ENCODE measurements at regions not wholly inside any gene's neighbourhood (a gene's known extent, or its start where the extent isn't known, plus 50 kb on each side); places are given as distances from the start of the nearest gene placed in this dataset.

GRCh38 chr18:61209801-61210200, 123.4 kb upstream of the CDH20 start:
- CTCF ChIA-PET = no interaction called here

More at GRCh38 chr18:61209801-61210200, 123.4 kb upstream of the CDH20 start:
- Histone ChIP-seq H3K56ac (ENCODE audit: extremely low read depth, insufficient read depth, low read length) (no peak overlapping the region), H4K91ac (ENCODE audit: insufficient read depth, low read depth, low read length) (no peak overlapping the region), H3K79me1 (ENCODE audit: low read depth in 1 of 2, low read length in 2 of 2) (no peaks in the 10 kb centered on the region), H3K9ac (ENCODE audit: low read depth, low read length) (no peak overlapping the region), H3K18ac (ENCODE audit: low read depth, low read length) (no peak overlapping the region), H2BK15ac (ENCODE audit: low read depth, low read length) (no peak overlapping the region), H3K4me1 (ENCODE audit: control insufficient read depth, insufficient read depth, low read length) (no peaks in the 10 kb centered on the region), H3K27me3 (ENCODE audit: control insufficient read depth, insufficient read depth, low read length) (no peaks in the 10 kb centered on the region), H2AFZ (replicated peaks; ENCODE audit: low read length, poor library complexity) (no peak overlapping the region), H2AK9ac (replicated peaks; ENCODE audit: low read depth, low read length, poor library complexity) (no peak overlapping the region), H4K8ac (ENCODE audit: low read depth in 2 of 2, low read length in 2 of 2) (no peak overlapping the region), H3K9me1 (ENCODE audit: insufficient read depth, low read length) (no peaks in the 10 kb centered on the region), H3K9me3 (ENCODE audit: control insufficient read depth, insufficient read depth, low read length) (no peaks in the 10 kb centered on the region; the same call in 1 of the 2 replicates), H3K36me3 (ENCODE audit: control insufficient read depth, insufficient read depth, low read length) (no peaks in the 10 kb centered on the region), H3K4me3 (ENCODE audit: insufficient read depth, low read depth, low read length) (no peak overlapping the region), H2BK20ac (ENCODE audit: low read depth, low read length) (no peak overlapping the region), H3K4ac (ENCODE audit: low read depth, low read length) (no peak overlapping the region), H4K5ac (ENCODE audit: low read depth, low read length) (no peak overlapping the region), H2BK120ac (ENCODE audit: low read depth, low read length) (no peak overlapping the region), H3K23ac (ENCODE audit: low read depth, low read length) (no peak overlapping the region), H4K20me1 (ENCODE audit: insufficient read depth, low read length) (no peaks in the 10 kb centered on the region), H3K27ac (ENCODE audit: insufficient read depth, low read length) (no peak overlapping the region), H3K4me2 (ENCODE audit: low read depth, low read length) (no peak overlapping the region), H3K14ac (replicated peaks; ENCODE audit: low read depth, low read length) (no peak overlapping the region), H2AK5ac (ENCODE audit: low read depth, low read length) (no peak overlapping the region), H2BK5ac (ENCODE audit: low read depth, low read length, poor library complexity, severe bottlenecking) (no peak overlapping the region)
- intact Hi-C loops (cut with micrococcal nuclease) (no loop called here), in situ Hi-C loops (cut with MboI; ENCODE audit: low sequenced_read_pairs) (no loop called here), dilution Hi-C loops (cut with HindIII; ENCODE audit: low sequenced_read_pairs, unreplicated experiment) (no loop called here)
- 0% methylated on average over 2 of the region's 5 CpGs; no CpG with 5 or more reads in 1 of the 2 experiments for WGBS, 2 experiments (ENCODE audit: extremely low coverage in 2 of 2, insufficient read length in 1 of 2)
- POLR2A ChIA-PET (ENCODE audit: unreplicated experiment) = no interaction called here
- ATAC-seq (ENCODE audit: low read depth) (no peak), DNase-seq (no peak)
- BruUV-seq (replicated peaks) = no TSS peak
- TF ChIP-seq CTCF (conservative IDR thresholded peaks at IDR 0.05; ENCODE audit: low read depth, low read length) = no peak
- no peak for TF ChIP-seq CEBPB (IDR thresholded peaks at IDR 0.05; ENCODE audit: low read depth, low read length)
- no peak for TF ChIP-seq RAD21 (IDR thresholded peaks at IDR 0.05; ENCODE audit: low read length)
- TF ChIP-seq POLR2A (IDR thresholded peaks at IDR 0.05; ENCODE audit: low read depth, low read length) = no peak
- no peak for TF ChIP-seq MXI1 (IDR thresholded peaks at IDR 0.05; ENCODE audit: borderline replicate concordance, low read depth, low read length)
- no peak for TF ChIP-seq CHD1 (IDR thresholded peaks at IDR 0.05; ENCODE audit: low read depth, low read length)
- no peak for TF ChIP-seq FOS (IDR thresholded peaks at IDR 0.05; ENCODE audit: low read depth, low read length)
- TF ChIP-seq, protein P1, sequence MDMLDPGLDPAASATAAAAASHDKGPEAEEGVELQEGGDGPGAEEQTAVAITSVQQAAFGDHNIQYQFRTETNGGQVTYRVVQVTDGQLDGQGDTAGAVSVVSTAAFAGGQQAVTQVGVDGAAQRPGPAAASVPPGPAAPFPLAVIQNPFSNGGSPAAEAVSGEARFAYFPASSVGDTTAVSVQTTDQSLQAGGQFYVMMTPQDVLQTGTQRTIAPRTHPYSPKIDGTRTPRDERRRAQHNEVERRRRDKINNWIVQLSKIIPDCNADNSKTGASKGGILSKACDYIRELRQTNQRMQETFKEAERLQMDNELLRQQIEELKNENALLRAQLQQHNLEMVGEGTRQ (IDR thresholded peaks at IDR 0.05; ENCODE audit: low read depth, low read length) = no peak
- no peak for TF ChIP-seq RCOR1 (IDR thresholded peaks at IDR 0.05; ENCODE audit: insufficient replicate concordance, low read length)

Measured in IMR-90 (cell line).